Keratinocyte (primary cell): ENCODE measurements at regions not wholly inside any gene's neighbourhood (a gene's known extent, or its start where the extent isn't known, plus 50 kb on each side); places are given as distances from the start of the nearest gene placed in this dataset.

Experiments
- DNase-seq: peaks from one replicate; pipeline ENCODE4 v3.0.0-alpha.2; 2011; ENCODE audit warnings: low read depth, missing footprints, low spot score
- FAIRE-seq: peaks from 2 replicates; lab custom pipeline; 2011; peaks lifted over from hg19 to GRCh38; lab: Jason Lieb, UNC
- H2AFZ ChIP-seq: 2 replicates; pipeline ENCODE4 v1.6.0; 2012; ENCODE audit warnings: low read length, control low read depth, inconsistent platforms; ENCODE audit not compliant: control insufficient read depth
- H3K27ac ChIP-seq: 2 replicates; pipeline ENCODE4 v1.5.1; 2011; ENCODE audit warnings: low read length; ENCODE audit not compliant: control insufficient read depth, insufficient read depth
- H3K27me3 ChIP-seq: 3 replicates; pipeline ENCODE4 v1.6.0; 2011; ENCODE audit warnings: low read length; ENCODE audit not compliant: control insufficient read depth, insufficient read depth; ENCODE audit errors: extremely low read depth
- H3K36me3 ChIP-seq, 2 experiments: 2 replicates in 1 of 2; 3 replicates in 1 of 2; pipeline ENCODE4 v1.5.1; 2011; ENCODE audit warnings: low read length in 2 of 2, mild to moderate bottlenecking in 1 of 2; ENCODE audit not compliant: control insufficient read depth in 2 of 2, insufficient read depth in 2 of 2; ENCODE audit errors: extremely low read depth in 1 of 2
- H3K4me1 ChIP-seq: 3 replicates; pipeline ENCODE4 v1.5.1; 2011; ENCODE audit warnings: low read length; ENCODE audit not compliant: control insufficient read depth, insufficient read depth; ENCODE audit errors: extremely low read depth
- H3K4me2 ChIP-seq: 3 replicates; pipeline ENCODE4 v1.6.0; 2011; ENCODE audit warnings: low read depth, low read length; ENCODE audit not compliant: control insufficient read depth, insufficient read depth; ENCODE audit errors: extremely low read depth
- H3K4me3 ChIP-seq, 3 experiments: fragments of 200-600 bp in 1 of 3; sonication (generic) in 1 of 3; 2 replicates in 2 of 3; 3 replicates in 1 of 3; pipeline ENCODE4 v1.5.1; 2011 to 2016; ENCODE audit warnings: low read length in 3 of 3, mild to moderate bottlenecking in 3 of 3, control low read depth in 2 of 3, inconsistent platforms in 1 of 3, low read depth in 1 of 3, mixed read lengths in 1 of 3, mixed run types in 1 of 3, moderate library complexity in 1 of 3; ENCODE audit not compliant: control insufficient read depth in 2 of 3, insufficient read depth in 2 of 3; ENCODE audit errors: extremely low read depth in 1 of 3
- H3K79me2 ChIP-seq: 2 replicates; pipeline ENCODE4 v1.6.0; 2012; ENCODE audit warnings: low read length; ENCODE audit not compliant: control insufficient read depth, insufficient read depth
- H3K9ac ChIP-seq: 3 replicates; pipeline ENCODE4 v1.6.0; 2011; ENCODE audit warnings: low read length; ENCODE audit not compliant: control insufficient read depth, insufficient read depth; ENCODE audit errors: extremely low read depth
- H3K9me1 ChIP-seq: 3 replicates; pipeline ENCODE4 v1.6.0; 2011; ENCODE audit warnings: low read length; ENCODE audit not compliant: control insufficient read depth, insufficient read depth; ENCODE audit errors: extremely low read depth
- H3K9me3 ChIP-seq: 2 replicates; pipeline ENCODE4 v1.5.1; 2012; ENCODE audit warnings: low read depth, low read length; ENCODE audit not compliant: control insufficient read depth
- H4K20me1 ChIP-seq: 3 replicates; pipeline ENCODE4 v1.6.0; 2011; ENCODE audit warnings: low read length; ENCODE audit not compliant: control insufficient read depth, insufficient read depth; ENCODE audit errors: extremely low read depth
- EZH2 ChIP-seq: IDR thresholded peaks from one replicate; pipeline ENCODE4 v1.6.1; 2012; ENCODE audit warnings: inconsistent platforms, mild to moderate bottlenecking, low read length, moderate library complexity
- dilution Hi-C: fragments of 300-500 bp; cut with MboI; formaldehyde crosslinking; loops from one replicate; pipeline ENCODE4 v1.7.0; 2020; ENCODE audit warnings: low sequenced_read_pairs; ENCODE audit not compliant: extremely low pct_ligation_motif_present
- TF ChIP-seq, protein P1 (sequence below), 3 experiments: IDR thresholded peaks in 1 of 3; conservative IDR thresholded peaks in 1 of 3; optimal IDR thresholded peaks in 1 of 3; 2 replicates in 2 of 3; 3 replicates in 1 of 3; pipeline versions ENCODE3 to v1.5.1; 2011; ENCODE audit warnings: low read length in 3 of 3, mild to moderate bottlenecking in 3 of 3, moderate library complexity in 2 of 3, control low read depth in 1 of 3, inconsistent platforms in 1 of 3; ENCODE audit not compliant: insufficient read depth in 2 of 3; ENCODE audit errors: extremely low read depth in 1 of 3

DNA sequence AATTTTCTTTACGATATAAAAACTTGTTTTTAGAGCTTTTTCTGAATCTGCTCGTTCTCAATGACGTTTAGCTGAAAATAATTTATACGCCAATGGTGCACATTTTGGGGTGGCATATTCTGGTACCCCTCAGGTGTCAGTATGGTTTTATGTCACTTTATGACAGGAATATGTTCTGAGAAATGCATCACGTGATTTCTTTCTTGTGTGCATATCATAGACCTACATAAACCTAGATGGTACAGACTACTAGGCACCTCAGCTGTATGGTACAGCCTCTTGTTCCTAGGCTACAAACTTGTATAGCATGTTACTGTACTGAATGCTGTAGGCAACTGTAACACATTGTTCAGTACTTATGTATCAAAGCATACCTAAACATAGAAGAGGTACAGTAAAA is 68.2 kb downstream of the TMEM17 start:
- Histone ChIP-seq H3K9me1 (no peaks in the 10 kb centered on the region), H3K27me3 (no peaks in the 10 kb centered on the region), H3K4me2 (no peak overlapping the region), H3K4me1 (peaks cover 16% of the 10 kb centered on the region), H3K9me3 (no peaks in the 10 kb centered on the region), H3K27ac (no peak overlapping the region), H3K36me3 (no peaks in the 10 kb centered on the region), H3K79me2 (no peaks in the 10 kb centered on the region), H4K20me1 (no peaks in the 10 kb centered on the region), H2AFZ (no peak overlapping the region), H3K4me3 (no peak overlapping the region), H3K9ac (no peak overlapping the region)
- TF ChIP-seq EZH2: no peak
- TF ChIP-seq, protein P1, sequence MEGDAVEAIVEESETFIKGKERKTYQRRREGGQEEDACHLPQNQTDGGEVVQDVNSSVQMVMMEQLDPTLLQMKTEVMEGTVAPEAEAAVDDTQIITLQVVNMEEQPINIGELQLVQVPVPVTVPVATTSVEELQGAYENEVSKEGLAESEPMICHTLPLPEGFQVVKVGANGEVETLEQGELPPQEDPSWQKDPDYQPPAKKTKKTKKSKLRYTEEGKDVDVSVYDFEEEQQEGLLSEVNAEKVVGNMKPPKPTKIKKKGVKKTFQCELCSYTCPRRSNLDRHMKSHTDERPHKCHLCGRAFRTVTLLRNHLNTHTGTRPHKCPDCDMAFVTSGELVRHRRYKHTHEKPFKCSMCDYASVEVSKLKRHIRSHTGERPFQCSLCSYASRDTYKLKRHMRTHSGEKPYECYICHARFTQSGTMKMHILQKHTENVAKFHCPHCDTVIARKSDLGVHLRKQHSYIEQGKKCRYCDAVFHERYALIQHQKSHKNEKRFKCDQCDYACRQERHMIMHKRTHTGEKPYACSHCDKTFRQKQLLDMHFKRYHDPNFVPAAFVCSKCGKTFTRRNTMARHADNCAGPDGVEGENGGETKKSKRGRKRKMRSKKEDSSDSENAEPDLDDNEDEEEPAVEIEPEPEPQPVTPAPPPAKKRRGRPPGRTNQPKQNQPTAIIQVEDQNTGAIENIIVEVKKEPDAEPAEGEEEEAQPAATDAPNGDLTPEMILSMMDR (optimal IDR thresholded peaks at IDR 0.05 in 1 of 3, IDR thresholded peaks at IDR 0.05 in 1 of 3, conservative IDR thresholded peaks at IDR 0.05 in 1 of 3; ENCODE audit: extremely low read depth in 1 of 3, insufficient read depth in 2 of 3, low read length in 3 of 3): no peak
- dilution Hi-C loops: no loop called here
- DNase-seq (no peak), FAIRE-seq (no peak)

DNA sequence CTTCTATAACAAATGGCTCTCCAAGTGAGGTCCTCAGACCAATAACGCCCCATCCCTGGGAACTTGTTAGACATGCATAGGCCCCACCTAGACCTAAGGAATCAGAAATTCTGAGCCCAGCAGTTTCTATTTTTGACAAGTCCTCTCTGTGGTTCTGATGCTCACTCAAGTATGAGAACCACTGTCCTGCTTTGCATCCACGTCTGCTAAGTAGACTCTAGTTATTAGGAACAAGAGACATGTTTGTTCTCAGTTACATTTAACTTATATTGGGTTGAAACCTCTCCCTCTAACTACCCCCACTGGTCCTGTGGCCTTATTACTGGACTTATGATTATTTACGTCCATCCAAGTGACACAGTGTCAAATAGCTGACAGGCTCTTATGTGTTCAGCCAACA is 70.3 kb downstream of the TMEM17 start:
- dilution Hi-C loops: no loop called here
- no peak for TF ChIP-seq EZH2
- TF ChIP-seq, protein P1 (optimal IDR thresholded peaks at IDR 0.05 in 1 of 3, IDR thresholded peaks at IDR 0.05 in 1 of 3, conservative IDR thresholded peaks at IDR 0.05 in 1 of 3; ENCODE audit: extremely low read depth in 1 of 3, insufficient read depth in 2 of 3, low read length in 3 of 3): no peak
- DNase-seq: no peak

More for the DNA sequence above, 70.3 kb downstream of the TMEM17 start:
- Histone ChIP-seq H3K4me2 (no peak overlapping the region), H2AFZ (no peak overlapping the region), H3K36me3 (no peaks in the 10 kb centered on the region), H3K4me3 (no peak overlapping the region), H3K9me3 (no peaks in the 10 kb centered on the region), H3K27me3 (no peaks in the 10 kb centered on the region), H3K79me2 (no peaks in the 10 kb centered on the region), H3K4me1 (no peaks in the 10 kb centered on the region), H3K9ac (no peak overlapping the region), H4K20me1 (no peaks in the 10 kb centered on the region), H3K9me1 (no peaks in the 10 kb centered on the region), H3K27ac (no peak overlapping the region)
- FAIRE-seq: no peak
